Pancreas (tissue), 10 donors: ENCODE measurements at regions not wholly inside any gene's neighbourhood (a gene's known extent, or its start where the extent isn't known, plus 50 kb on each side); places are given as distances from the start of the nearest gene placed in this dataset.
A peak's percentile ranks its signal among the peaks of the same experiment; 100 is the strongest.

Experiments used
- ATAC-seq, 4 donors: fragments of 200-7000 bp; cut with Tn5 transposase; one replicate each; pipeline versions ENCODE4 v1.8.0 to v1.9.1; 2020; ENCODE audit warnings: mild to moderate bottlenecking in 4 of 4, moderate library complexity in 4 of 4
- DNase-seq, 6 donors: peaks; one replicate each; pipeline ENCODE4 v3.0.0-alpha.2; 2020
- FAIRE-seq: peaks from 2 replicates; lab custom pipeline; 2012; peaks lifted over from hg19 to GRCh38; lab: Jason Lieb, UNC
- H3K27ac ChIP-seq, 4 donors: fragments of 200-600 bp; sonication (generic); 1 replicate in 3 of 4; 2 replicates in 1 of 4; pipeline versions ENCODE4 v1.5.0 to v1.8.0; 2020
- H3K27me3 ChIP-seq, 4 donors: fragments of 200-600 bp; one replicate each; pipeline ENCODE4 v1.8.0; 2021
- H3K36me3 ChIP-seq, 3 donors: fragments of 200-600 bp; sonication (generic) in 1 of 3; one replicate each; pipeline versions ENCODE4 v1.5.0 to v1.8.0; 2020 to 2021
- H3K4me1 ChIP-seq, 3 donors: fragments of 200-600 bp; one replicate each; pipeline ENCODE4 v1.8.0; 2021
- H3K4me3 ChIP-seq, 4 donors: fragments of 200-600 bp; sonication (generic) in 2 of 4; one replicate each; pipeline versions ENCODE4 v1.5.0 to v1.8.0; 2020 to 2021
- H3K9me3 ChIP-seq, 4 donors: fragments of 200-600 bp; one replicate each; pipeline ENCODE4 v1.8.0; 2021
- CTCF ChIP-seq, 4 donors: fragments of 200-600 bp; sonication (generic) in 3 of 4; IDR thresholded peaks; one replicate each; pipeline versions ENCODE4 v1.5.0 to v1.8.0; 2021; ENCODE audit warnings: antibody characterized with exemption in 4 of 4
- WGBS, 2 donors: extraction: QIAGEN DNeasy Blood & Tissue Kit; methylation state at CpG; one replicate each; pipeline ENCODE4 v1.1.7; 2013; 5-methylcytosine and 5-hydroxymethylcytosine counted together
- intact Hi-C, 3 donors: fragments of 100-400 bp; cut with DNase I; formaldehyde crosslinking; loops; one replicate each; pipeline versions ENCODE4 v1.11.1 to v1.14.2; 2022
- donor health status: healthy with polysubstance abuse.
- donor health status: DM: no; HTN: no; CAD: no; lungs with moderate emphysema.
- donor health status: DM: no; HTN: no; CAD: no.
- donor health status: control.
- donor health status: control.
- donor health status: Bipolar disorder and iron deficiency.
- donor health status: DM: yes; HTN: yes; CAD: no.
- donor health status: DM: no; HTN: no; CAD: no.
- donor health status: DM: no; HTN: no; CAD: no.
- donor health status: DM: yes; HTN: yes; CAD: no.

- no peak for TF ChIP-seq CTCF (IDR thresholded peaks at IDR 0.05)
- no peaks in the 10 kb centered on the region for H3K36me3 ChIP-seq
- DNase-seq, result no peak
- H3K4me1 ChIP-seq, result no peaks in the 10 kb centered on the region
- H3K27ac ChIP-seq, result no peak overlapping the region
- H3K9me3 ChIP-seq, result no peaks in the 10 kb centered on the region
- no peak for FAIRE-seq
- WGBS, 2 donors, result 47 to 66% methylated on average over 2 of the region's 2 CpGs
- H3K27me3 ChIP-seq, result no peaks in the 10 kb centered on the region
- H3K4me3 ChIP-seq, result no peak overlapping the region
- no peak for ATAC-seq
- intact Hi-C loops, result no loop called here
Measured at GRCh38 chr2:77796397-77796796, 274.2 kb upstream of the LRRTM4 start.

DNA sequence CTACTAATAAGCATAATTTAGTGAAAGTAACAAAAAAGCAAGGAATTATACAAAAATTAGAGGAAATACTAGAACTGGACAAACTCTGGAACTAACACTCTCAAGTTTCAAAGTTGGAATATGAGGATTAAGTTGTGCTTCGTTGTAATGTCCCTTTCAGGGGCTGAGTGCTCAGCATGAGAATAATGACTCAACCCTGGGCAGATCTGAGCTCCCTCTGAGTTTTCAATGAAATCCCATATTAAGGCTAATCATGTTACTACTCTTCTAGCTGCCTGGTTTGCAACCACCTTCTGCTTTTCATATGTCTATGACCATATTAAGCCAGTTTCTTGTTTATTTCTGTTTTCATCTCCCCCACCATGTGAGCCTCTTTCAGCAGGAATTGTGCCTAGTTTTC is 274.9 kb upstream of the LRRTM4 start:
- DNase-seq, result no peak
- no peak for ATAC-seq
- intact Hi-C loops, result no loop called here
- Histone ChIP-seq H3K4me3 (no peak overlapping the region), H3K27ac (no peak overlapping the region), H3K36me3 (no peaks in the 10 kb centered on the region), H3K27me3 (no peaks in the 10 kb centered on the region), H3K4me1 (no peaks in the 10 kb centered on the region), H3K9me3 (no peaks in the 10 kb centered on the region)
- FAIRE-seq, result no peak
- no peak for TF ChIP-seq CTCF (IDR thresholded peaks at IDR 0.05)
- 24 to 32% methylated on average over 1 of the region's 1 CpG for WGBS, 2 donors

DNA sequence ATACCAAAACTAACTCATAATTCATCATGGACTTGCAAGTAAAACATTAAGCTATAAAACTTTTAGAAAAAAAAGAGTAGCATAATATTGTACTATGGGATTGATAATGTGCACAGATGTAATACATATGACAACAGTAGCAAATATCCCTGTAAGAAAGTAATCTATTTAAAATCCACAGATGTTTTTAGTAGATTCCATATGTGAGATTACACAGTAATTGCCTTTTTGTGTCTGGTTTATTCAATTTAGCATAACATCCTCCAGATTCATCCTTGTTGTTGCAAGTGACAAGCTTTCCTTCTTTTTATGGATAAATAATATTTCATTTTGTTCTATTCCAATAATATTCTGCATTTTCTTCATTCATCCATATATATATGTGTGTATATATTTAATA is 278.2 kb upstream of the LRRTM4 start:
- FAIRE-seq (no peak), DNase-seq (no peak), ATAC-seq (no peak)
- no peaks in the 10 kb centered on the region for H3K4me1 ChIP-seq
- H3K27ac ChIP-seq, result no peak overlapping the region
- H3K27me3 ChIP-seq, result no peaks in the 10 kb centered on the region
- H3K36me3 ChIP-seq, result no peaks in the 10 kb centered on the region
- H3K9me3 ChIP-seq, result no peaks in the 10 kb centered on the region
- no peak for TF ChIP-seq CTCF (IDR thresholded peaks at IDR 0.05)
- no peak overlapping the region for H3K4me3 ChIP-seq
- intact Hi-C loops, result no loop called here

- DNase-seq (no peak), FAIRE-seq (no peak), ATAC-seq (no peak)
- intact Hi-C loops, result no loop called here
- Histone ChIP-seq H3K4me1 (no peaks in the 10 kb centered on the region), H3K4me3 (no peak overlapping the region), H3K9me3 (no peaks in the 10 kb centered on the region), H3K27me3 (no peaks in the 10 kb centered on the region), H3K27ac (no peak overlapping the region), H3K36me3 (no peaks in the 10 kb centered on the region)
- WGBS, 2 donors, result 60 to 64% methylated on average over 7 of the region's 7 CpGs
- TF ChIP-seq CTCF (IDR thresholded peaks at IDR 0.05), result no peak
Measured at GRCh38 chr2:77807531-77808215, 285.5 kb upstream of the LRRTM4 start.

DNA sequence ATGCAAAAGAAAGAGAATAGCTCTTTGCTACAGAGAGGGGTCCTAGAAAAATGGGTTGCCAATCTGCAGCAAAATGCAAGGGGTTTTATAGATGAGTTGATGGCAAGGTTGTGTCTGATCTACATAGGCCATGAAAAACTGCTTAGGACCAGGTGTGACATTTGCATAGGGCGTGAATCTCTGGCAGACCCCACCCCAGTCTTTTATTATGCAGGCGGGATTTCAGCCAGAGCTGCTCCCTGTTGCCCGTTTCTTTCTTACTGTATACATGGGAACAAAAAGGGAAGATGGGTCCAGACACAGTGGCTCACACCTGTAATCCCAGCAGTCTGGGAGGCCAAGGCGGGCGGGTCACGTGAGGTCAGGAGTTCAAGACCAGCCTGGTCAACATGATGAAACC is 286.4 kb upstream of the LRRTM4 start:
- intact Hi-C loops, result no loop called here
- DNase-seq, result peak in 1 of 6 donors; percentile 7
- Histone ChIP-seq H3K9me3 (no peaks in the 10 kb centered on the region), H3K27me3 (no peaks in the 10 kb centered on the region), H3K27ac (no peak overlapping the region), H3K4me1 (no peaks in the 10 kb centered on the region), H3K4me3 (no peak overlapping the region), H3K36me3 (no peaks in the 10 kb centered on the region)
- 67 to 82% methylated on average over 6 of the region's 6 CpGs for WGBS, 2 donors
- TF ChIP-seq CTCF (IDR thresholded peaks at IDR 0.05), result no peak
- FAIRE-seq, result no peak
- no peak for ATAC-seq
